ENCODE measurements at regions not wholly inside any gene's neighbourhood (a gene's known extent, or its start where the extent isn't known, plus 50 kb on each side); places are given as distances from the start of the nearest gene placed in this dataset.

DNA sequence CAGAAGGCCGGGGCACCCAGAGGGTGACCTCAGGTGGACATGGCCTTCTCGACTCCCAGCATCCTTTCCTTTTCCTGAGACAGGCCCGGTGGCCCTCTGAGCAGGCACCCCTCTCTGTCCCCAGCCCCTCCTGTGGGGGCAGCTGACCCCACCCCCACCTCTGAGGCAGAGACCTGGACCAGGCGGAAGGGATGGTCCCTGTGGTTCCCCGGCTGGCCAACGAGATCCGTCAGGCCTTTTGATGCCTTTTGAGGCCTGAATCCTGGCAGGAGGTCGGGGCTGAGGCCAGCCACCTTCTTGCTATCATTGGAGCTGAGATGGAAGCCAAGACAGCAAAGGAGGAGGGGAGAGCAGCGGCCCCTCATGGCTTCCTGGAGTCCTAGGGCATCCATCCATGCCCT is 50.2 kb upstream of the ACTRT2 start:
- no peaks in the 10 kb centered on the region for H3K9me3 ChIP-seq
- DNase-seq = no peak
- TF ChIP-seq POLR2A (IDR thresholded peaks at IDR 0.05) (no peak), CTCF (IDR thresholded peaks at IDR 0.05) (no peak)
- H3K4me3 ChIP-seq = no peak overlapping the region
- H3K27ac ChIP-seq = no peak overlapping the region
- H3K36me3 ChIP-seq (replicated peaks in 1 of 2; ENCODE audit: insufficient read depth in 1 of 2, low read depth in 2 of 2) = no peaks in the 10 kb centered on the region
- intact Hi-C loops (cut with DNase I) = no loop called here
- H3K4me1 ChIP-seq = peaks cover 60% of the 10 kb centered on the region
- H3K27me3 ChIP-seq = no peaks in the 10 kb centered on the region
- no peak for ATAC-seq
- WGBS, 2 donors = 85 to 87% methylated on average over 4 to 9 of the region's 9 CpGs

Measured in body of pancreas (tissue), 4 donors.